SK-N-DZ (cell line): ENCODE measurements at regions not wholly inside any gene's neighbourhood (a gene's known extent, or its start where the extent isn't known, plus 50 kb on each side); places are given as distances from the start of the nearest gene placed in this dataset.

Experiments used
- DNase-seq: peaks from one replicate; pipeline ENCODE4 v3.0.0-alpha.2; 2015; ENCODE audit warnings: low spot score

GRCh38 chr18:53754154-53754553 is 470.3 kb downstream of the MBD2 start:
- DNase-seq: no peak

- peak; percentile 2 for DNase-seq
Observed at GRCh38 chr18:53753601-53754000, 470.9 kb downstream of the MBD2 start.

DNA sequence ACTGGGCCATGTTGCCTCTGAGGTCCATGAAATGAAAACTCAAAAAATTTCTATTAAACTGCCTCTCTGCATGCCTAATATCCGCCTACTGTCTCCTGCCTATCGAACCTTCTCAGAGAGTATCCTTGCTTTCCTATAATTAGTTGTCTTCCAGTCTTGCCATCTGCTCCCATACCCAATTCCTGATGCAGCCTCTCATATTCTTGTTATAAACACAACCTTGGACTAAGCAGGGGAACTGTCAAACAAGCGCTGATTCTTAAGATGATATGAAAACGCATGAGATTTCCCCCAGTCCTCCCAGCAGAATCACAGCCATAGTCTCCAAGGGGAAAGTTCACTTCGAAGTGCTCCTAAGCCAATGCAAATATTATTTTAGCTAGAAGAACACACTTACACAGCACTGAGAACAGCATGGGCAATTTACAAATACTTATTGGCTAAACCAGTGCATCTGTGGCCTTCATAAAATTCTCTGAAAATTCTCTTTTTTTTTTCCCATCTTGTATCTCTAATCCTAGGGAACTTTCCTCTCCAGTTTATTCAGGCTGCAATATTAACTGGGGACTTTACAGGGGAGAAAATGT is 471.6 kb downstream of the MBD2 start:
- DNase-seq: no peak

GRCh38 chr18:53749766-53750165 is 474.7 kb downstream of the MBD2 start:
- no peak for DNase-seq

DNA sequence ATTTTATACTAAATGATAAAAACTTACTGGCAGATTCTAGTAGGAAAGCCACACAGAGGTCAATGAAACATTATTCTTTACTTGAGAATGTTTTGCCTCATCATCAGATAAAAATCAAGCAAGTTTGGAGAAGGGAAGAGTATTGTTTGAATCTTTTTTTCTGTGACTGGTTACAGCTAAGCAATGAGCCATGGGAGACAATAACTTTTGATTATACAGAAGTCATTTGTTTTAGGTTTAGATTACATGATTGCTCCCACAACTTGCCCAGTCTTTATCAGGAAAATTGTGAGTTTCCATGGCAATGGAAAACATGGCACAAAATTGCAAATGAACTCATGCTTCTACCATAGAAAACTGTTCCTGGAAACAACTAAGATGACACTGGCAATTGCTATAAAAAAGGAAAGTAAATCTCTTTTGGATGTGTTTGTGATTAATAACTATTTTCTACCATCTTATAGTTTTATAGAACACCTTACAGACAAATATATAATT is 476.8 kb downstream of the MBD2 start:
- DNase-seq: no peak

DNA sequence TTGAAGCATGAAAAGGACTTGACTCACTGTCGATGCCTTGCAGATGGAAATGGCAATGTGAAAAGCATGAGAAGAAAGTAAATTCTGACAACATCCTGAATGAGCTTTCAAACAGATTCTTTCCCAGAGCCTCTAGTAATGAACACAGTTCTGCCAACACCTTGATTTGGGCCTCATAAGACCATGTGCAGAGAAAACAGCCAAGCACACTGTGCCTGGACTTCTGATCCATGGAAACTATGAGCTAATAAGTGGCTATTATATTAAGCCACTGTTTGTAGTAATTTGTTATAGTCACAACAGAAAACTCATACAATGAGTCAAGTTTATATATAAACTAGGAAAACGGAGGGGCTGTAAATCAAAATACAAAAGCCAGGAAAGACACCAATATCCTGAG is 477.3 kb downstream of the MBD2 start:
- no peak for DNase-seq

DNA sequence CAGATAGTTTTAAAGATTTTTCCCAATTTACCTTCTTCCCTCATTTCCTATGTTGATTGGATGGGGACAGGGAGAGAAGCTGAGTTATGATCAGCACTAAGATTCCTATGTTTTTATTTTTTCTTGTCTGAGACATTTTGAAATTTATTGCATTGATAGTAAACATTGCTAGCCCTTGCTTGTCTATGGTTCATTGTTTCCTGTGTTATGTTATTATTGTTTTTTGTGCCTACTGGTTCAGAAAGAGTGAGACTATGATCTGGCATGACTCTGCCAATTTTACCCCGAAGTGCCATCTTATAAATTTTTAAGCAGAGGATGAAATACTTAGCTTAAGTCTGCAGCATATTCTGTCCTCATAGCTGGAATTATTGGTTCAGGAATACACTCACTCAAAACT is 478.5 kb downstream of the MBD2 start:
- no peak for DNase-seq

GRCh38 chr18:53745224-53745967 is 479.1 kb downstream of the MBD2 start:
- DNase-seq: no peak

GRCh38 chr18:53739700-53740099 is 484.8 kb downstream of the MBD2 start:
- DNase-seq: no peak

GRCh38 chr18:53735526-53735925 is 488.9 kb downstream of the MBD2 start:
- DNase-seq: no peak

GRCh38 chr18:53715243-53715853 is 509.1 kb downstream of the MBD2 start:
- DNase-seq: no peak

DNA sequence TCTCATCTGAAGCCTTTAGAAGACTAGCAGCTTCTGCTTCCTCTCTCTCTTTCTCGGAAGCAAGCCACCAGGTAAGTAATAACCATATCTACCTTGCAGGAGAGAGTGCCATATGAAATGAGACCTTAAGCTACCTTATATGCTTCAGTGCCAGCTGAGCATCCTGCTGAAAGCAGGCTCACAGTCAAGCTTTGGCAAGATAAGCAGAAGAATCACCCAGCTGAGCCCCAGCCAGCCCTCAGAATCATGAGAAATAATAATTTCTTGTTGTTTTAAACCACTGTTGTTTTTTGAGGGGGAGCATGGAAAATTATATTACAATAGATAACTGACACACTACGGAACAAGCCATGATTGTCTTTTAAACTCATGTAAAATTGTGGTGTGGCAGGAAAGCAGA is 514.4 kb downstream of the MBD2 start:
- no peak for DNase-seq

GRCh38 chr18:53702480-53702879 is 522.0 kb downstream of the MBD2 start:
- DNase-seq: no peak

DNA sequence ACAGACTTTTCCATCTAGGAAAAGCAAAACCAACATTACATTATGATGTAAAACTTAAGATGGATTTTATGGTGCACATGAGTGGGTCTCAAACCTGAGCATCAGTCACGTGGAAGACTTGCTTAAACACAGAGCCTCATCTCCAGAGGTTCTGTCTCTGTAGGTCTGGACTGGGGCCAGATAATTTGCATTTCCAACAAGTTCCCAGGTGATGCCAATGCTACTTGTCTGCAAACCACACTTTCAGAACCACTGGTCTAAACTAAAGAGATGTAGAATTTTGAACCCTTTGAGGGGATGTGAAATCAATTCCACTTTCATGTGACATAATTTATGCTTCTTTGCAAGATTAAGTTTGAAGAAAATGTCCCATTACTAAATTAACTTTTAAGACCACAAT is 522.8 kb downstream of the MBD2 start:
- no peak for DNase-seq

- peak; percentile 16 for DNase-seq
Observed at GRCh38 chr18:53698907-53699306, 525.6 kb downstream of the MBD2 start.

GRCh38 chr18:53689886-53690285 is 534.6 kb downstream of the MBD2 start:
- no peak for DNase-seq

DNA sequence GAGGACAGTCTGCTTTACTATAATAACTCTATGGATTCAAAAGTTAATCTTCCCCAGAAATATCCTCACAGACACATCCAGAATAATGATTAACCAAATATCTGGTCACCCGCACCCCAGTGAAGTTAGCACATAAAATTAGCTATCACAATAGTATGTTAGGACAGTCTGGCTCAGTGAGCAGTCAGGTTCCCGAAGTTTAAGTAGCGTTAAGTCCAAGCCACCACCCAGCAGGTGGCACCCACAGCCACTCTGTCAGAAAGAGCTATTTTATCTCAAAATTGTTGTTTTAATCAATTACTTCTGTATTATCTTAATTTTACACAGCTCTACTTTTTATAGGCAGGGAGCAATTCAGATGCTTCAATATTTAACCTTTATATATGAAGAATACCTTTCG is 537.5 kb downstream of the MBD2 start:
- DNase-seq: no peak

GRCh38 chr18:53682796-53683195 is 541.7 kb downstream of the MBD2 start:
- no peak for DNase-seq

- DNase-seq: no peak
Observed at GRCh38 chr18:53677480-53677879, 547.0 kb downstream of the MBD2 start.

GRCh38 chr18:53665701-53666100 is 558.8 kb downstream of the MBD2 start:
- DNase-seq: no peak

- no peak for DNase-seq
Observed at GRCh38 chr18:53664575-53664974, 559.9 kb downstream of the MBD2 start.

- no peak for DNase-seq
Observed at GRCh38 chr18:53660306-53660705, 564.2 kb downstream of the MBD2 start.

DNA sequence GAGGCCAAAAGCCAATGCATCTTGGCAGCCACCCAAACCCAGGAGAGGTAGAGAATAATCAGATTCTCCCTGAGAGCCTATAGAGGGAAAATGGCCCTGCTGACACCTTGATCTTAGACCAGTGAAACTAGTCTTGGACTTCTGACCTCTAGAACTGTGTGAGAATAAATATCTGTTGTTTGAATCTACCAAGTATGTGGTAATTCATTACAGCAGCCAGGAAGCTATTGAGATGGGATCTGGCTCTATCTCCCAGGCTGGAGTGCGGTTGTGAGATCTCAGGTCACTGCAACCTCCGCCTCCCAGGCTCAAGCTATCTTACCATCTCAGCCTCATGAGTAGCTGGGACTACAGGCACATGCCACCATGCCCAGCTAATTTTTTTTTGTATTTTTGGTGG is 567.2 kb downstream of the MBD2 start:
- DNase-seq: no peak
